ENCODE measurements at regions not wholly inside any gene's neighbourhood (a gene's known extent, or its start where the extent isn't known, plus 50 kb on each side); places are given as distances from the start of the nearest gene placed in this dataset.

- Histone ChIP-seq H3K9me2 (replicated peaks; ENCODE audit: low read depth, low read length) (no peaks in the 10 kb centered on the region), H4K20me1 (ENCODE audit: insufficient read depth, low read length, poor library complexity, severe bottlenecking) (no peaks in the 10 kb centered on the region), H3F3A (ENCODE audit: low read depth) (no peaks in the 10 kb centered on the region), H3K4me1 (ENCODE audit: insufficient read depth, low read length, poor library complexity, severe bottlenecking) (no peaks in the 10 kb centered on the region), H3K27me3 (ENCODE audit: insufficient read depth, low read length, poor library complexity, severe bottlenecking) (no peaks in the 10 kb centered on the region), H2AFZ (ENCODE audit: low read length) (no peak overlapping the region), H3K9me3 (ENCODE audit: insufficient read depth, low read depth, low read length) (no peaks in the 10 kb centered on the region), H3K4me3 (ENCODE audit: low read length, poor library complexity, severe bottlenecking) (no peak overlapping the region), H3K9ac (ENCODE audit: low read depth, low read length, poor library complexity, severe bottlenecking) (no peak overlapping the region), H3K79me2 (ENCODE audit: insufficient read depth, low read length) (no peaks in the 10 kb centered on the region), H3K4me2 (ENCODE audit: low read depth, low read length, poor library complexity, severe bottlenecking) (no peak overlapping the region), H3K36me3 (ENCODE audit: insufficient read depth, low read length) (no peaks in the 10 kb centered on the region)
- TF ChIP-seq CTCF (conservative IDR thresholded peaks at IDR 0.05; ENCODE audit: low read length) (no peak), EZH2phosphoT487 (IDR thresholded peaks at IDR 0.05; ENCODE audit: borderline replicate concordance) (no peak)
These were observed 71.4 kb downstream of the FANCF start for GRCh38 chr11:22554221-22554620.

GRCh38 chr11:22552885-22553284 is 72.7 kb downstream of the FANCF start:
- Histone ChIP-seq H3K36me3 (ENCODE audit: insufficient read depth, low read length) (no peaks in the 10 kb centered on the region), H3K4me3 (ENCODE audit: low read length, poor library complexity, severe bottlenecking) (no peak overlapping the region), H3K9me2 (replicated peaks; ENCODE audit: low read depth, low read length) (no peaks in the 10 kb centered on the region), H3K4me2 (ENCODE audit: low read depth, low read length, poor library complexity, severe bottlenecking) (no peak overlapping the region), H3K9ac (ENCODE audit: low read depth, low read length, poor library complexity, severe bottlenecking) (no peak overlapping the region), H4K20me1 (ENCODE audit: insufficient read depth, low read length, poor library complexity, severe bottlenecking) (no peaks in the 10 kb centered on the region), H3F3A (ENCODE audit: low read depth) (no peaks in the 10 kb centered on the region), H3K9me3 (ENCODE audit: insufficient read depth, low read depth, low read length) (no peaks in the 10 kb centered on the region), H3K27me3 (ENCODE audit: insufficient read depth, low read length, poor library complexity, severe bottlenecking) (no peaks in the 10 kb centered on the region), H3K79me2 (ENCODE audit: insufficient read depth, low read length) (no peaks in the 10 kb centered on the region), H2AFZ (ENCODE audit: low read length) (no peak overlapping the region), H3K4me1 (ENCODE audit: insufficient read depth, low read length, poor library complexity, severe bottlenecking) (no peaks in the 10 kb centered on the region)
- TF ChIP-seq EZH2phosphoT487 (IDR thresholded peaks at IDR 0.05; ENCODE audit: borderline replicate concordance) (no peak), CTCF (conservative IDR thresholded peaks at IDR 0.05; ENCODE audit: low read length) (no peak)

- no peaks in the 10 kb centered on the region for H3K36me3 ChIP-seq (ENCODE audit: insufficient read depth, low read length)
- no peaks in the 10 kb centered on the region for H3F3A ChIP-seq (ENCODE audit: low read depth)
- no peaks in the 10 kb centered on the region for H3K9me3 ChIP-seq (ENCODE audit: insufficient read depth, low read depth, low read length)
- H2AFZ ChIP-seq (ENCODE audit: low read length), result no peak overlapping the region
- TF ChIP-seq EZH2phosphoT487 (IDR thresholded peaks at IDR 0.05; ENCODE audit: borderline replicate concordance) (no peak), CTCF (conservative IDR thresholded peaks at IDR 0.05; ENCODE audit: low read length) (no peak)
- H3K9ac ChIP-seq (ENCODE audit: low read depth, low read length, poor library complexity, severe bottlenecking), result no peak overlapping the region
- no peaks in the 10 kb centered on the region for H4K20me1 ChIP-seq (ENCODE audit: insufficient read depth, low read length, poor library complexity, severe bottlenecking)
- H3K4me2 ChIP-seq (ENCODE audit: low read depth, low read length, poor library complexity, severe bottlenecking), result no peak overlapping the region
- H3K79me2 ChIP-seq (ENCODE audit: insufficient read depth, low read length), result no peaks in the 10 kb centered on the region
- H3K4me1 ChIP-seq (ENCODE audit: insufficient read depth, low read length, poor library complexity, severe bottlenecking), result no peaks in the 10 kb centered on the region
- no peaks in the 10 kb centered on the region for H3K27me3 ChIP-seq (ENCODE audit: insufficient read depth, low read length, poor library complexity, severe bottlenecking)
- H3K9me2 ChIP-seq (replicated peaks; ENCODE audit: low read depth, low read length), result no peaks in the 10 kb centered on the region
- H3K4me3 ChIP-seq (ENCODE audit: low read length, poor library complexity, severe bottlenecking), result no peak overlapping the region
These were observed 78.9 kb downstream of the FANCF start for GRCh38 chr11:22546746-22547145.

Measured in Loucy (cell line).